ENCODE measurements at regions not wholly inside any gene's neighbourhood (a gene's known extent, or its start where the extent isn't known, plus 50 kb on each side); places are given as distances from the start of the nearest gene placed in this dataset.
"Not testable (repeated sequence)": the region's sequence is repeated elsewhere in the genome, so short reads cannot be mapped to it uniquely, and the experiment has no call there.

GRCh38 chr5:102049517-102049916, 246.6 kb downstream of the SLCO4C1 start:
- no peak for DNase-seq (ENCODE audit: low read depth in 2 of 2)

GRCh38 chr5:102048940-102049339, 247.1 kb downstream of the SLCO4C1 start:
- DNase-seq (ENCODE audit: low read depth in 2 of 2) = no peak

GRCh38 chr5:102047073-102047472, 249.0 kb downstream of the SLCO4C1 start:
- not testable (repeated sequence) for DNase-seq (ENCODE audit: low read depth in 2 of 2)

- DNase-seq (ENCODE audit: low read depth in 2 of 2) = no peak
Observed at GRCh38 chr5:102040326-102040725, 255.8 kb downstream of the SLCO4C1 start.

GRCh38 chr5:102036927-102037326, 259.2 kb downstream of the SLCO4C1 start:
- DNase-seq (ENCODE audit: low read depth in 2 of 2) = no peak

GRCh38 chr5:102031711-102032110, 264.4 kb downstream of the SLCO4C1 start:
- no peak for DNase-seq (ENCODE audit: low read depth in 2 of 2)

- DNase-seq (ENCODE audit: low read depth in 2 of 2) = no peak
Observed at GRCh38 chr5:102018690-102019089, 277.4 kb downstream of the SLCO4C1 start.

GRCh38 chr5:102018279-102018678, 277.8 kb downstream of the SLCO4C1 start:
- no peak for DNase-seq (ENCODE audit: low read depth in 2 of 2)

GRCh38 chr5:102014371-102014770, 281.7 kb downstream of the SLCO4C1 start:
- no peak for DNase-seq (ENCODE audit: low read depth in 2 of 2)

GRCh38 chr5:102010644-102011043, 285.4 kb downstream of the SLCO4C1 start:
- DNase-seq (ENCODE audit: low read depth in 2 of 2) = no peak

GRCh38 chr5:101997235-101997634, 298.8 kb downstream of the SLCO4C1 start:
- no peak for DNase-seq (ENCODE audit: low read depth in 2 of 2)

- no peak for DNase-seq (ENCODE audit: low read depth in 2 of 2)
Observed at GRCh38 chr5:101995585-101995984, 300.5 kb downstream of the SLCO4C1 start.

GRCh38 chr5:101991486-101991885, 304.6 kb downstream of the SLCO4C1 start:
- DNase-seq (ENCODE audit: low read depth in 2 of 2) = no peak

- no peak for DNase-seq (ENCODE audit: low read depth in 2 of 2)
Observed at GRCh38 chr5:101989659-101990058, 306.4 kb downstream of the SLCO4C1 start.

GRCh38 chr5:101977729-101978345, 318.2 kb downstream of the SLCO4C1 start:
- no peak for DNase-seq (ENCODE audit: low read depth in 2 of 2)

GRCh38 chr5:101976933-101977332, 319.2 kb downstream of the SLCO4C1 start:
- DNase-seq (ENCODE audit: low read depth in 2 of 2) = no peak

GRCh38 chr5:101969742-101970141, 326.3 kb downstream of the SLCO4C1 start:
- no peak for DNase-seq (ENCODE audit: low read depth in 2 of 2)

- DNase-seq (ENCODE audit: low read depth in 2 of 2) = no peak
Observed at GRCh38 chr5:101966476-101966875, 329.6 kb downstream of the SLCO4C1 start.

GRCh38 chr5:101955891-101956290, 340.2 kb downstream of the SLCO4C1 start:
- DNase-seq (ENCODE audit: low read depth in 2 of 2) = no peak

- DNase-seq (ENCODE audit: low read depth in 2 of 2) = no peak
Observed at GRCh38 chr5:101950019-101950418, 346.1 kb downstream of the SLCO4C1 start.

- DNase-seq (ENCODE audit: low read depth in 2 of 2) = no peak
Observed at GRCh38 chr5:101948615-101949014, 347.5 kb downstream of the SLCO4C1 start.

- DNase-seq (ENCODE audit: low read depth in 2 of 2) = no peak
Observed at GRCh38 chr5:101943784-101944183, 352.3 kb downstream of the SLCO4C1 start.

- no peak for DNase-seq (ENCODE audit: low read depth in 2 of 2)
Observed at GRCh38 chr5:101942321-101942882, 353.7 kb downstream of the SLCO4C1 start.

GRCh38 chr5:101937041-101937440, 359.0 kb downstream of the SLCO4C1 start:
- no peak for DNase-seq (ENCODE audit: low read depth in 2 of 2)
